ENCODE measurements at regions not wholly inside any gene's neighbourhood (a gene's known extent, or its start where the extent isn't known, plus 50 kb on each side); places are given as distances from the start of the nearest gene placed in this dataset.

GRCh38 chr12:74818412-74818811, 280.8 kb downstream of the ATXN7L3B start:
- TF ChIP-seq CTCF (IDR thresholded peaks at IDR 0.05), result no peak
- no peak for TF ChIP-seq POLR2AphosphoS5 (IDR thresholded peaks at IDR 0.05)

All from sigmoid colon (tissue), 4 donors.